HG03575 (cell line): ENCODE measurements at regions not wholly inside any gene's neighbourhood (a gene's known extent, or its start where the extent isn't known, plus 50 kb on each side); places are given as distances from the start of the nearest gene placed in this dataset.
"Not testable (repeated sequence)": the region's sequence is repeated elsewhere in the genome, so short reads cannot be mapped to it uniquely, and the experiment has no call there.

Experiments
- ATAC-seq: cut with Tn5 transposase; IDR thresholded peaks from one replicate; pipeline ENCODE4 v1.9.1; 2021; ENCODE audit not compliant: unreplicated experiment, insufficient number of reproducible peaks, low FRiP score; ENCODE audit errors: extremely low read depth

- no peak for ATAC-seq
Measured at GRCh38 chr1:221503268-221503667, 238.6 kb downstream of the DUSP10 start.

GRCh38 chr1:221509575-221510355, 232.1 kb downstream of the DUSP10 start:
- no peak for ATAC-seq

GRCh38 chr1:221510793-221511503, 230.9 kb downstream of the DUSP10 start:
- no peak for ATAC-seq

- no peak for ATAC-seq
Measured at GRCh38 chr1:221511797-221512196, 230.1 kb downstream of the DUSP10 start.

GRCh38 chr1:221514806-221515205, 227.1 kb downstream of the DUSP10 start:
- ATAC-seq: no peak

- no peak for ATAC-seq
Measured at GRCh38 chr1:221515496-221515895, 226.4 kb downstream of the DUSP10 start.

- no peak for ATAC-seq
Measured at GRCh38 chr1:221517961-221518360, 223.9 kb downstream of the DUSP10 start.

GRCh38 chr1:221520250-221520649, 221.6 kb downstream of the DUSP10 start:
- no peak for ATAC-seq

GRCh38 chr1:221521686-221522085, 220.2 kb downstream of the DUSP10 start:
- no peak for ATAC-seq

- ATAC-seq: no peak
Measured at GRCh38 chr1:221522529-221522940, 219.4 kb downstream of the DUSP10 start.

GRCh38 chr1:221525749-221526148, 216.1 kb downstream of the DUSP10 start:
- no peak for ATAC-seq

- ATAC-seq: no peak
Measured at GRCh38 chr1:221527302-221527701, 214.6 kb downstream of the DUSP10 start.

- no peak for ATAC-seq
Measured at GRCh38 chr1:221527886-221528624, 213.8 kb downstream of the DUSP10 start.

- ATAC-seq: not testable (repeated sequence)
Measured at GRCh38 chr1:221530159-221530558, 211.7 kb downstream of the DUSP10 start.

GRCh38 chr1:221530791-221531190, 211.1 kb downstream of the DUSP10 start:
- ATAC-seq: no peak

GRCh38 chr1:221532071-221532773, 209.7 kb downstream of the DUSP10 start:
- ATAC-seq: no peak

- ATAC-seq: no peak
Measured at GRCh38 chr1:221541296-221541695, 200.6 kb downstream of the DUSP10 start.

- no peak for ATAC-seq
Measured at GRCh38 chr1:221543529-221544120, 198.3 kb downstream of the DUSP10 start.

- ATAC-seq: no peak
Measured at GRCh38 chr1:221548942-221549341, 192.9 kb downstream of the DUSP10 start.
